ENCODE measurements at regions not wholly inside any gene's neighbourhood (a gene's known extent, or its start where the extent isn't known, plus 50 kb on each side); places are given as distances from the start of the nearest gene placed in this dataset.

GRCh38 chr6:150673720-150674346, 74.1 kb downstream of the PLEKHG1 start:
- TF ChIP-seq CTCF (IDR thresholded peaks at IDR 0.05; ENCODE audit: insufficient read depth, low read depth, low read length), result no peak
- TF ChIP-seq EZH2 (IDR thresholded peaks at IDR 0.05; ENCODE audit: insufficient read depth, low read length), result no peak
